Effector memory CD4-positive, alpha-beta T cell (primary cell): ENCODE measurements at regions not wholly inside any gene's neighbourhood (a gene's known extent, or its start where the extent isn't known, plus 50 kb on each side); places are given as distances from the start of the nearest gene placed in this dataset.

Experiments
- DNase-seq, 3 donors: peaks; one replicate each; pipeline ENCODE4 v3.0.0-alpha.2; 2020
- H3K27ac ChIP-seq: 2 replicates; pipeline ENCODE4 v1.7.0; 2013; ENCODE audit warnings: mild to moderate bottlenecking, low read length, moderate library complexity; ENCODE audit not compliant: insufficient read depth, poor library complexity, severe bottlenecking
- H3K27me3 ChIP-seq: replicated peaks from 2 replicates; pipeline ENCODE4 v1.7.0; 2013; ENCODE audit warnings: mild to moderate bottlenecking, low read length; ENCODE audit not compliant: insufficient read depth, control insufficient read depth, poor library complexity, severe bottlenecking
- H3K36me3 ChIP-seq: 2 replicates; pipeline ENCODE4 v1.7.0; 2013; ENCODE audit warnings: mild to moderate bottlenecking, low read length, moderate library complexity; ENCODE audit not compliant: control insufficient read depth, insufficient read depth
- H3K4me1 ChIP-seq: 2 replicates; pipeline ENCODE4 v1.7.0; 2013; ENCODE audit warnings: low read length, mild to moderate bottlenecking; ENCODE audit not compliant: control insufficient read depth, insufficient read depth, poor library complexity, severe bottlenecking
- H3K4me3 ChIP-seq: 2 replicates; pipeline ENCODE4 v1.7.0; 2013; ENCODE audit warnings: low read length, low read depth, mild to moderate bottlenecking; ENCODE audit not compliant: insufficient read depth, poor library complexity, severe bottlenecking
- H3K9me3 ChIP-seq: 2 replicates; pipeline ENCODE4 v1.7.0; 2013; ENCODE audit warnings: mild to moderate bottlenecking, low read length, moderate library complexity; ENCODE audit not compliant: control insufficient read depth

GRCh38 chr11:70582886-70583641, 184.7 kb downstream of the CTTN start:
- no peaks in the 10 kb centered on the region for H3K4me1 ChIP-seq
- no peaks in the 10 kb centered on the region for H3K36me3 ChIP-seq
- no peaks in the 10 kb centered on the region for H3K9me3 ChIP-seq

GRCh38 chr11:70583781-70584218, 185.5 kb downstream of the CTTN start:
- Histone ChIP-seq H3K9me3 (no peaks in the 10 kb centered on the region), H3K36me3 (no peaks in the 10 kb centered on the region), H3K4me1 (no peaks in the 10 kb centered on the region), H3K27me3 (no peaks in the 10 kb centered on the region), H3K27ac (no peak overlapping the region), H3K4me3 (no peak overlapping the region)
- DNase-seq, result no peak

More at GRCh38 chr11:70582886-70583641, 184.7 kb downstream of the CTTN start:
- Histone ChIP-seq H3K4me3 (no peak overlapping the region), H3K27ac (no peak overlapping the region), H3K27me3 (no peaks in the 10 kb centered on the region)
- no peak for DNase-seq

DNA sequence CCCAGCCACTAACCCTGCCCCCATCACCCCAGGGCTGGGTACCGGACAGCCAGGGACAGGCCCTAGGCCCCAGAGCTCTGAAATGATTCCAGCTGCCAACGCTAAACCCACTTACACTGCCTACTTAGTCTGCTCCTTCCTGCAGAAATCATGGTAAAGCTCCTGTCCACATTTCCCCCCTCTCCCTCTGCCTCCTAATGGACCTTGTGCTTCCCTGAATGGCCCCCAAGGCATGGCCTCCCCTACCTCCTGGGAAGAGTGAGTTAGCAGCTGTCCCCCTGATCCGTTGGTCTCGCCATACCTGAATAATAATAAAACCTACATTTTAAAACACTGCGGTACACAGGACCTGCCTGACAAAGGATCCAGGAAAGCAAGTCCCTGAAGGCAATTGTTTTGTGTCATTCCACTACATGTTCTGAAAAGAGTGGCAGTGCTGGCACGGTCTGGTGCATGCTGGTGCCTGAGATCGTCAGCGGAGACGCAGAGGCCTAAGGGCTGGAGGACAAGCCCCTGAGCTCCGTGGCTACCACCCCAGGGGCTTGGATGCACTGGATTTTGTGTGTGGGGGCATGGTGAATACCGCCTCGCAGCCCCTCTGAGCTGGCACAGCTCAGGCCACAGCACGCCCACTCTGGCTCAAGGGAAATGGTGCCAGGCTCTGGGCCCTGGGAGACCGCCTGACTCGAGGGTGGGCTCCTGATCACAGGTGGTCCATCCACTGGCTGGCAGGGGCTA, 186.3 kb downstream of the CTTN start:
- no peak overlapping the region for H3K4me3 ChIP-seq
- H3K4me1 ChIP-seq, result no peaks in the 10 kb centered on the region
- DNase-seq, result no peak
- H3K27me3 ChIP-seq, result no peaks in the 10 kb centered on the region
- H3K9me3 ChIP-seq, result no peaks in the 10 kb centered on the region
- no peaks in the 10 kb centered on the region for H3K36me3 ChIP-seq
- no peak overlapping the region for H3K27ac ChIP-seq

GRCh38 chr11:70585236-70585545, 186.9 kb downstream of the CTTN start:
- Histone ChIP-seq H3K4me3 (no peak overlapping the region), H3K9me3 (no peaks in the 10 kb centered on the region), H3K27me3 (no peaks in the 10 kb centered on the region), H3K4me1 (no peaks in the 10 kb centered on the region), H3K36me3 (no peaks in the 10 kb centered on the region), H3K27ac (no peak overlapping the region)
- DNase-seq, result no peak

DNA sequence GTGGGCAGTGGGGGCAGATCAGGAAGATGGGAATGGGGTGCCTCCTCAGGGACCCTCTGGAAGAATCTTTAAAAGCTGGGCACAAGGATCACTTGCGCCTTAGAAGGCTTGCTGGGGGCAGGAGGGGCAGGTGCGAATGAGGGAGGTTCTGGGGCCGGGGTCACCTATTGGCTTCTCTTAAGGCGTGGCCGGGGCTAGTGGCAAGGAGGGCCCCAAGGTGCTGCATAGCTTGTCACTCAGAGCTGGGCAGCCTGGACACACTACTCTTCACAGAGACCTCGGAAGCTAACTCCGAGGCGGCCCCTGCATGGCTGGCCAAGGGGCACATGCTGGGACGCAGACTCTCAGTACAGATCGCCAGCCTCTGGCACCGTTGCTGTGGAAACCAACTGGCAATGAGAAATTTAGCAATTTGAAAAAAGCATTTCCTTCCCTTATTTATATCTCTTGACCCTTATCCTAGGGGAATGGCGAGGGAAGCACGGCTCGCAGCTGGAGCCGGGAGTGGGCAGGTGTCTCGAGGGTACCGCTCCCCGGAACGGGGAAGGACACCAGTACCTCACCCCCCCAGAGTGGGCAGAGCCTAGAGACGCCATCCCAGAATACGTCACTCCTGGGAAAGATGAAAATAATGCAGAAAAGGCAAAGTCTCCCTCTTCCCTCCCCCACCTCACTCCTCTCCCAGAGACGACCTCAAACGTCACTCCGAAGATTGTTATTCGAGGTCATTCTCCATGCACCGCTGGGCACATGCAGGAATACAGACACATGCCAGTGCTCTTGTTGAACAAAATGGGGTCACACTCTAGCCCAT, 188.1 kb downstream of the CTTN start:
- Histone ChIP-seq H3K36me3 (no peaks in the 10 kb centered on the region), H3K4me3 (no peak overlapping the region), H3K4me1 (peaks cover 6% of the 10 kb centered on the region), H3K27me3 (no peaks in the 10 kb centered on the region), H3K27ac (no peak overlapping the region), H3K9me3 (no peaks in the 10 kb centered on the region)
- DNase-seq, result no peak

GRCh38 chr11:70587075-70587389, 188.7 kb downstream of the CTTN start:
- no peaks in the 10 kb centered on the region for H3K27me3 ChIP-seq
- no peaks in the 10 kb centered on the region for H3K9me3 ChIP-seq
- H3K4me1 ChIP-seq, result peaks cover 6% of the 10 kb centered on the region
- H3K27ac ChIP-seq, result no peak overlapping the region
- no peaks in the 10 kb centered on the region for H3K36me3 ChIP-seq
- DNase-seq, result no peak
- no peak overlapping the region for H3K4me3 ChIP-seq

- Histone ChIP-seq H3K9me3 (no peaks in the 10 kb centered on the region), H3K27ac (no peak overlapping the region), H3K27me3 (no peaks in the 10 kb centered on the region), H3K4me3 (no peak overlapping the region), H3K4me1 (peaks cover 6% of the 10 kb centered on the region), H3K36me3 (no peaks in the 10 kb centered on the region)
- no peak for DNase-seq
These were observed 192.1 kb downstream of the CTTN start for GRCh38 chr11:70590356-70590991.

DNA sequence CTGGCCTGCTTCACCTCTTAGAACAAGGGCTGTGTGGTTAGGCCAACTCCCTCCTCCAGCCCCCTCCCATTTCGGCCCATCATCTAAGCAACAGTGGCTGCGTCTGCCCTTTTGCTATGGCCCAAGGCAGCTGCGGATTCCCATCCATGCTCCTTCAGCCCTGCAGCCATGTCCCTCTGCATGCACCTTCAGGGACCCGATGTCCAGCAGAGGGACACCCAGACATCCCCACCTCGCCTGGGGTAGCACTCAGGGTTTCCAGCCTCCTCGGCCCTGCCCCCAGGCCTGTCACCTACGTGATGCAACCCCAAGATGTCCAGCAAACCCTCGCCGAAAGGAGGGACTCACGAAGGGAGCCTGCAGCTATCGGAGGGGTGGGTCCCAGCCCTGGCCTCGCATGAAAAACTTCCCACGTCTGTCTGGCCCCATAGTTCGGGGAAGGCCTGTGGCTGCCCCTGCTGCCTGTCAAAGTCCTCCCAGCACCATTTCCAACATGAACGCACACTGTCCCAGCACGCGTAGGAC, 194.4 kb downstream of the CTTN start:
- no peak overlapping the region for H3K4me3 ChIP-seq
- no peaks in the 10 kb centered on the region for H3K36me3 ChIP-seq
- no peaks in the 10 kb centered on the region for H3K9me3 ChIP-seq
- H3K4me1 ChIP-seq, result peaks cover 6% of the 10 kb centered on the region
- no peak for DNase-seq
- H3K27ac ChIP-seq, result no peak overlapping the region
- no peaks in the 10 kb centered on the region for H3K27me3 ChIP-seq

GRCh38 chr11:70593446-70593983, 195.2 kb downstream of the CTTN start:
- no peaks in the 10 kb centered on the region for H3K27me3 ChIP-seq
- DNase-seq, result no peak
- peaks cover 6% of the 10 kb centered on the region for H3K4me1 ChIP-seq
- H3K36me3 ChIP-seq, result no peaks in the 10 kb centered on the region
- H3K4me3 ChIP-seq, result no peak overlapping the region
- no peaks in the 10 kb centered on the region for H3K9me3 ChIP-seq
- H3K27ac ChIP-seq, result no peak overlapping the region
